HG03139 (cell line): ENCODE measurements at regions not wholly inside any gene's neighbourhood (a gene's known extent, or its start where the extent isn't known, plus 50 kb on each side); places are given as distances from the start of the nearest gene placed in this dataset.
"Not testable (repeated sequence)": the region's sequence is repeated elsewhere in the genome, so short reads cannot be mapped to it uniquely, and the experiment has no call there.

Source experiments
- ATAC-seq: cut with Tn5 transposase; IDR thresholded peaks from one replicate; pipeline ENCODE4 v1.9.1; 2021; ENCODE audit not compliant: unreplicated experiment

GRCh38 chr5:177941386-177941785 is 54.7 kb downstream of the PROP1 start:
- not testable (repeated sequence) for ATAC-seq

GRCh38 chr5:177939246-177940171 is 56.5 kb downstream of the PROP1 start:
- ATAC-seq = not testable (repeated sequence)

GRCh38 chr5:177938767-177939166 is 57.3 kb downstream of the PROP1 start:
- not testable (repeated sequence) for ATAC-seq

DNA sequence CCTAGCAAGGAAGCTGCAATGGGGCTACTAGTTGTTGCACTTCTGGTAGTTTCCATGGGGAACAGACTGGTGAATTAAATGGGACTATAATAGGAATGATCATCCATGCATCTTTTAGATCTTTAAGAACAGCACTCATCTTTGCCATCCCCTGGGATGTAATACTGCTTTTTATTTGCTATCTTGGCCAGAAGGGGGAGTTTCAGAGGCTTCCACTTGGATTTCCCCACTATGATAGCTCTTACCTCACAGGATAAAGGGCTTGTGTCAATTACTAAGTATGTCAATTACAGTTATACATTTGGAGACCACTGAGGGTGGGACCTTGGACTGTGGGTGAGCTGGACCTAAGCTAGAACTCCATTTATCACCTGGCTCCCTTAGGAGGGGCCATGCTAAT is 61.8 kb downstream of the PROP1 start:
- ATAC-seq = not testable (repeated sequence)

- ATAC-seq = not testable (repeated sequence)
Observed at GRCh38 chr5:177930269-177931022, 65.6 kb downstream of the PROP1 start.

- ATAC-seq = not testable (repeated sequence)
Observed at GRCh38 chr5:177929618-177930017, 66.4 kb downstream of the PROP1 start.

DNA sequence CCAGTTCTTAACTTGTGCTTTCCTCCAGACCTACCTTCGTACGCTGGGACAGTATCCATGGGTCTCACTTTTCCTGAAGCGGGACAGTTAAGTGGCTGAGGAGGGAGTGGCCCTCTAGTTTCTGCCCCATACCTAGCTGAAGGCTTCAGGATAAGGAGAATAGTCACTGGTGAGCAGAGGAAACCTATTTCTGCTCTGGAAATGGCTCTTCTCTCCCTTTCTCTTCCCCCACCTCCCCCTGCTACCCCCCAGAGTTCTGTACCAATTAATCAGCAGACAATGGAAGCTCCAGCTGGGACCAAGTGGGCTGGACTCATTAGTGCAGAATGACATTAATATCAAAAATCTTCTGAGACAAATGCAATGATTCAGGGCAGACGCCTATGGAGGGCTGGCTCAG is 68.5 kb downstream of the PROP1 start:
- ATAC-seq = not testable (repeated sequence)

DNA sequence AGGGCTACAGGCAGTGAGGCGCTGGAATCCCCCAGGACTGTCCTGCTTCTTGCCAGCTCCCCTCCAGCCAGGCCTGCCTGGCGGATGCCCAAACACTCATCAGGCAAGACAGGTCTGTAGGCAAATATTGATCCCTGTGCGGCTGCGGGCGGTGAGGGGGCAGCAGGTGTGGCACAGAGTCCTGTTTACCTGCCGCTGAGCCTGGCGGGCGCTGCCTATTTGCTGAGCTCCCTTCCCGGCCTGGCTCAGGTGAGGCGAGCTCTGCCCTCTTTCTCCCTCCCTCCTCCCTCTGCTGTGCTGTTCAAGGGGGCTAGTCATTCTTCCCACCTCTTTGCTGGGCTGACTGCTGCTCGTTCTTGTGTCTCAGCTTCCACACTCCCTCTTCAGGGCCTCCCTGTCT is 71.5 kb downstream of the PROP1 start:
- not testable (repeated sequence) for ATAC-seq

DNA sequence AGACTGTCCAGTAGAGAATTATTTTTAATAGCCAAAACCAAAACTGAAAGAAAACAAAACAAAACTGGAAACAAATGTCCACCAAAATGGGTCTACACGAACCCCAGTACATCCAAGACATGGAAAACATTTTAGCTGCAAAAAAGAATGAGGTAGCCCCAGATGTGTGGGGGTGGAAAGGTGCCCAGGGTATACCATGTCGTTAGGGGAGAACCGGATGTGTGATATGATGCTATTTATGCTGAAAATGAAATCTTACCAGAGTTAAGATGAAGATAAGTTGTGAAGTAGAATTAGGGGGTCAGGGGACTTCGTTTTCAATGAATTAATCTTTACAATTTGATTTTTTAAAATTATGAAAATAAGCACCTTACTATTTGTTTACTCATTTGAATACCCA is 72.2 kb downstream of the PROP1 start:
- ATAC-seq = not testable (repeated sequence)

DNA sequence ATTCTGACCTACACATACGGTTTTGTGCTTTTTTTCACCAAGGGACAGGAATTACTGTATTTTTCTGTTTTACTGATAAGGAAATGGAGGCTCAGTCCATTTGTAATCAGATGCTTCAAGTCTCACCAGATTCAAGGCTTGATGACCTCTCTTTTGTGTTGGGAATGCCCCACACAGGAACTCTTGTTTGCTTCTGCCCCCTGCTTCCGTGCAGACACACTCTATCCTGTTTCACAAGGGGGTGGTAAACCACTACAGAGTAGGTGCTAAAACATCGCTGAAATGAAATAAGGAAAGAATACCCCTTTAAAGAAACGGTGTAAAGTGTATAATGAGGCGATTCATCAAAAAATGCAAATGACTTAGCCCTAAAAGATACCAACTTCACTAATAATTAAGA is 72.9 kb downstream of the PROP1 start:
- ATAC-seq = not testable (repeated sequence)

DNA sequence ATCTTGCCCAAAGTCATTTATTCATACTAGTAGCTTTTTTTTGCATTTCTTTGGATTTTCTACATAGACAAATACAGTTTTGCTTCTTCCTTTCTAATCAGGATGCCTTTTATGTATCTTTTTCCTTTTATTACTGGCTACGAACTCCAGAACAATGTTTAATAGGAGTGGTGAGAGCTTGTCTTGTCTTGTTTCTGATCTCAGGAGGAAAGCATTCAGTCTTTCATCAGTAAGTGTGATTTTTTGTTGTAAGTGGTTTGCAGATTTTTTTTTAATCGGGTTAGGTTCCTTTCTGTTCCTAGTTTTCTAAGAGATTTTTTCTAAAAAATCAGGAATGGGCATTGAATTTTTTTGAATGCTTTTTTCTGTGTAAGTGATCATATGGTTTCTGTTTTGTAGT is 86.8 kb downstream of the PROP1 start:
- not testable (repeated sequence) for ATAC-seq

GRCh38 chr5:177902806-177903205 is 93.2 kb downstream of the PROP1 start:
- ATAC-seq = not testable (repeated sequence)

DNA sequence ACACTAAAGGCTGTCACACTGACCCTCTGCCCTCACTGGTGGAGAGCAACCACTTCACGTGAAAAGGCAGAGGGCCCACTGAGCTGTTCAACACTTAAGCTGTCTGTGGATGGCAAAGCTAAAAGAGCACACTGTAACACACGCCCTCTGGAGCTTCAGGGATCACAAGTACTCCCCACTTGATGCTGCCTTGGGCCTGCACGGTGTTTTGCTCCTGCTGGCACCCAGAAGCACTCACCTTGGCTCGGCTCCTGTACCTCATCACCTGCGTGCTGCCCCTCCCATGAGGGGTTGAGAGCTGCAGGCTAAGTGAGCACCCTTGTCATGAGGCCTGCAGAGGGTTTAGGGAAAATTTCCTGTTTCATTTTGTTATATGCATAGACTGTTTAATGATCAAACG is 96.0 kb downstream of the PROP1 start:
- ATAC-seq = not testable (repeated sequence)

DNA sequence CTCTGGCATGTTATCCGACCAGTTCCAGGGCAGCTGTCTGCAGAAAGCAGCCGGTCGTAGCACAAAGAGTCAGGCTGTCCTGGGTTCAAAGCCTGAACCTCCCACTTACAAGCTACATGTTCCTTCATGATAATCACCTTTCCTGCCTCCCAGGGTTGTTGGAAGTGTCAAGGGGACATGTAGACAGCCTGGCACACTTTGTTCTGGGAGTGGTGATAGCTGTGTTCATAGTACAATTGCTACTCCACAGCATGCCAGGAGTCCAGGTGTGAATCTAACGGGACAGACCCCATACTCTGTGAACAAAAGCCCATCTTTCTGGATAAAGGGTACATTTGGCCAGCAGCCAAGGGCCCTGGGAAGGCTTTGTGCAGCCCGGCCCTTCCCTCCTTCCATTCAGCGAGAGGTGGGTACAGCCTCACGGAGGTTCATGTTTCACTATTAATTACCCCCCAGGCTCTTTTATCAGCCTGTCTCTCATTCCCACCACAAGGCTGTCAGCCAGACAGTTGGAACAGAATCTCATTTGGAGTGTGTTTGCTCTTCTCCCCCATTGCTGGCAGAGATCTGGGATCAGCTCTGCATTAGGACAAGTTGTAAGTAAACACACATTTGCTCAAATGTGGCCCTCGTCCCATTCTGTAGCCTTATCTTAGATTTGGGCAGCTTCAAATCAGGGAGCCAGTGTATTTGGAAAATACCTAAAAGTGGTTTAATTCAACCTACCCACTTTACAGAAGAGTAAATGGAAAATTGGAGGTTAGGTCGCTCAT is 101.2 kb downstream of the PROP1 start:
- ATAC-seq = not testable (repeated sequence)

GRCh38 chr5:177892357-177892665 is 103.7 kb downstream of the PROP1 start:
- ATAC-seq = not testable (repeated sequence)

DNA sequence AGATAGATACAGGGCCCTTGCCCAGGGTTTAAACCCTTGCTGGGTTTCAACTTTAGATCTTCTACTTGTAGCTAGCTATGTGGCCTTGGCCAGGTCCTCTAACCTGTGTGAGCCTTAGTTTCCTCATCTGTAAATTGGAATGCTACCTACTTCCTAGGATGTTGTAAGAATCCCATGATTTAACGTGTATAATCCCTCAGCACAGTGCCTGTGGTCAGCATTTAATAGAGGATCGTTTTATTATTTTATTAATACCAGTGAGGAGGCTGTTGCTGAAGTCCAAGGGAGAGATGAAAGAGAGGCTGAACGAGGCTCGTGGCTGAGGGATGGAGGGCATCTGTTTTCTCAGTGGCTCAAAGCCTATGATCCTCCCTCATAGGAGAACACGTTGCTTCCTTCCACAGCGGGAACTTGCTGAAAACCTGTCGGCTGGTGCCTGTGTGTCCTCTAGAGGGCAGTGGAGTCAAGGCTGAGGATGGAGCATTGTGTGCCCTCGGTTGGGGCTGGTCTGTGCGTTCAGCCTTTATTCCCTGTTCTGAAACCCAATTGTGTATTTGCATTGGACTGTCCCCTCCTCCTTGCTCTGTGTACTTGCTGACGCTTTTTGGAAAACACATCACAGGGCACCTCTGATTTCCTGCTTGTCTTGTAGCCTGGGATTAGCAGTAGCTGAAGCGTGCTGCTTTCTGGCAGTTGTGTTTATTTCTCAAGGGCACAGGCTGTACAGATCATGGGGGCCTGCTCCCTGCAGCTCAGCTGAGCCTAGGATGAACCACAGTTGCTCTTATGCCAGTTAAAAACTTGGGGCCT is 104.3 kb downstream of the PROP1 start:
- not testable (repeated sequence) for ATAC-seq

DNA sequence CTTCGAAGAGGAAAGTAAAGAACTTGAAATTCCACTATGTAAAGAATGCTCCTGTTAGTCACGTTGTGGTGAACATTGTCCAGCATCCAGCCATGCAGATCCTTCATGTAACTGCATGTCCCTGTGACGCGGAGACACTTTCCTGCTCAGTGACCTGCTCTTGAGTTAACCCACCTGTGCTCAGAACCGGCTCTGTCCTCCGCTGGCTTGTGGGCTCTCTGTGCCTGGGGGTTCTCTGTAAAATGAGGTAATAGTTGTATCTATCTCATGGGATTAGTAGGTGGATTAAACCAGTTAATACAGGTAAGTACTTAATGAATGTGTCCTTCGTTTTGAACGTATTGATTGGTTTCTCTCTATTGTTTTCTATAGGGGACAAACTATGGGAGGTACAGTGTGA is 100.6 kb upstream of the FAM153A start:
- not testable (repeated sequence) for ATAC-seq

GRCh38 chr5:177875900-177876238 is 93.2 kb upstream of the FAM153A start:
- ATAC-seq = not testable (repeated sequence)

- peak; percentile 96 for ATAC-seq
Observed at GRCh38 chr5:177875013-177875899, 92.6 kb upstream of the FAM153A start.
